ENCODE measurements at regions not wholly inside any gene's neighbourhood (a gene's known extent, or its start where the extent isn't known, plus 50 kb on each side); places are given as distances from the start of the nearest gene placed in this dataset.

GRCh38 chr1:47703156-47703825 is 265.4 kb downstream of the FOXD2 start:
- DNase-seq (ENCODE audit: low spot score), result no peak

GRCh38 chr1:47703981-47704596 is 266.2 kb downstream of the FOXD2 start:
- DNase-seq (ENCODE audit: low spot score), result no peak

GRCh38 chr1:47705517-47706130 is 267.8 kb downstream of the FOXD2 start:
- DNase-seq (ENCODE audit: low spot score), result no peak

- DNase-seq (ENCODE audit: low spot score), result no peak
Observed at GRCh38 chr1:47707503-47707902, 269.7 kb downstream of the FOXD2 start.

- no peak for DNase-seq (ENCODE audit: low spot score)
Observed at GRCh38 chr1:47708019-47708535, 270.2 kb downstream of the FOXD2 start.

GRCh38 chr1:47708658-47709018 is 270.8 kb downstream of the FOXD2 start:
- no peak for DNase-seq (ENCODE audit: low spot score)

- DNase-seq (ENCODE audit: low spot score), result no peak
Observed at GRCh38 chr1:47709019-47709871, 271.4 kb downstream of the FOXD2 start.

GRCh38 chr1:47709872-47710231 is 272.0 kb downstream of the FOXD2 start:
- DNase-seq (ENCODE audit: low spot score), result no peak

GRCh38 chr1:47710329-47711071 is 272.7 kb downstream of the FOXD2 start:
- DNase-seq (ENCODE audit: low spot score), result peak; percentile 56

Data from CD4-positive, alpha-beta T cell treated with Interleukin-15 for 4 hours (primary cell).